ENCODE measurements at regions not wholly inside any gene's neighbourhood (a gene's known extent, or its start where the extent isn't known, plus 50 kb on each side); places are given as distances from the start of the nearest gene placed in this dataset.

- no peak for DNase-seq (ENCODE audit: low read depth in 4 of 4, low spot score in 1 of 4)
Measured at GRCh38 chr19:32154418-32154817, 191.0 kb upstream of the ZNF507 start.

DNA sequence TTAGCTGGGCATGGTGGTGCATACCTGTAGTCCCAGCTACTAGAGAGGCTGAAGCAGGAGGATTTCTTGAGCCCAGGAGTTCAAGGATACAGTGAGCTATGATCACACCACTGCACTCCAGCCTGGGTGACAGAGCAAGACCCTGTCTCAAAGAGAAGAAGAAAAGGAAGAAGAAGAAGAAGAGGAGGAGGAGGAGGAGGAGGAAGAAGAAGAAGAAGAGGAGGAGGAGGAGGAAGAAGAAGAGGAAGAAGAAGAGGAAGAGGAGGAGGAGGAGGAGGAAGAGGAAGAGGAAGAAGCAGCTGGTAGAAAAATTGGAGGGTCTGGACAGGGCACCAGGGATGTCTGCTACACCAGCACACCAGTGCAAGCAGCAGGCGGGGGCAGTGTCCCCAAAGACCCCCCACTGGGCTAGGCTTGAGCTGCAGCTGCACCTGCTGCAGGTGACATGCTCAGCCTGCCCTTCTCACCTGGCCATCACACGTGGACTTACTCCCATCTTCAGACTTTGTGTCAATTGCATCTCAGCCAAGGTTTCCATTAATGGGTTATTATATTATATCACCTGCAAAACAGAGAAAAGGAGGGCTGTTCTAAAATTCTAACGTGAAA is 180.9 kb upstream of the ZNF507 start:
- no peak for DNase-seq (ENCODE audit: low read depth in 4 of 4, low spot score in 1 of 4)

- DNase-seq (ENCODE audit: low read depth in 4 of 4, low spot score in 1 of 4): no peak
Measured at GRCh38 chr19:32165141-32165540, 180.3 kb upstream of the ZNF507 start.

- DNase-seq (ENCODE audit: low read depth in 4 of 4, low spot score in 1 of 4): no peak
Measured at GRCh38 chr19:32165750-32166149, 179.7 kb upstream of the ZNF507 start.

DNA sequence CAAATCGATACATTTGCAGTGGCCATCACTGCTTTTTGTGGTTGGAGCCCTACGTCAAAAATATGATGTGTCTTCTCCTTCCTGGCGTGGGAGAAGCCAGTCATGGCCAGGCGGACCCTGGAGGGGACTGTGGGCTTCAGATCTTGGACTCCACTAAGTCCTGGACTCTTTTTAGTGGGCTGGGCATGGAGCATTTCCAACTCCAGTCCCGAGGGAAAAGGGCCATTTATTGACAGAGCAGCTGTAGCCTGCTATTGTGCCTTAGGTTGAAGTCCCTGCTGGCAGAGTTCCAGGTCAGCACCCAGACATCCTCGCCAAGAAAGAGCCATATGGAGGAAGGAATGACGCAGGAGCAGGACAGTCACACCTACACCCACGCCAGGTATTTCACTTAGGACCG is 179.2 kb upstream of the ZNF507 start:
- no peak for DNase-seq (ENCODE audit: low read depth in 4 of 4, low spot score in 1 of 4)

- DNase-seq (ENCODE audit: low read depth in 4 of 4, low spot score in 1 of 4): no peak
Measured at GRCh38 chr19:32168111-32168510, 177.3 kb upstream of the ZNF507 start.

DNA sequence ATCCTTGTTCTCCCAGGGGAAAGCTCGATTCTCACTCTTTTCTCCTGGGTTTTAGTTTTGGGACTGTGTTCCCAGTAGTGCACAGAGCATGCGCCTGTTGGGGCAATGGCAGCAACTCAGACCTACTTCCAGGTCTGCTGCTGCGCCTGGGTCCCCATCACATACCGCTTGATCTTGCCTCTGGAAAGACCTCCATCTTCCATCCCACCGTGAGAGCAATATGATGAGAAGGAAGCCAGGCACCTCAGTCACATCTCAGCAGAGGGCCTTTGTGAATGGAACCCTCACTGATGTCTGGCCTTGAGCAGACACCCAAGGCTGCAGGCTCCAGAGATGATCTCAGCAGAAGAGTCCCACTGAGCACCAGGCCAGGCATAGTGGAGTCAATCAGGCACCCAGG is 176.8 kb upstream of the ZNF507 start:
- no peak for DNase-seq (ENCODE audit: low read depth in 4 of 4, low spot score in 1 of 4)

DNA sequence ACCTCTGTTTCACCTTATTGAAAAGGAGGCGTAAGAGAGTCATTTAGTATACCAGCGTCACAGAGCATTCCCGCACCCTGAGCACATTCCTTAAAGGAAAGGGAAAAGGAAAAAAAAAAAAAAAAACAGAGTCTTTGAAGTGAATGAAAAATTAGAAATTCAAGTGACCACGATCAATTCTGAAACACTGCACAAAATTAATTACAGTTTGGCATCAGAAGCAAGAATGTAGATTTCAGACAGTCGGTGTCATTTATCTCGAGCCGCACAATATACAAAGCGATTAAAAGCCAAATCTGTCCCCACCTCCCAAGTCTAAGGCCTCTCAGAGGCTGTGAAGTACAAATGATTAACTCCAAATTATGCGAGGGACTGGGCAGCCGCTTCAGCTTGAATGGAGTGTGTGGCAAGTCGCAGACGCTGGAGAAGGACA is 173.7 kb upstream of the ZNF507 start:
- no peak for DNase-seq (ENCODE audit: low read depth in 4 of 4, low spot score in 1 of 4)

GRCh38 chr19:32172566-32173160 is 172.7 kb upstream of the ZNF507 start:
- no peak for DNase-seq (ENCODE audit: low read depth in 4 of 4, low spot score in 1 of 4)

DNA sequence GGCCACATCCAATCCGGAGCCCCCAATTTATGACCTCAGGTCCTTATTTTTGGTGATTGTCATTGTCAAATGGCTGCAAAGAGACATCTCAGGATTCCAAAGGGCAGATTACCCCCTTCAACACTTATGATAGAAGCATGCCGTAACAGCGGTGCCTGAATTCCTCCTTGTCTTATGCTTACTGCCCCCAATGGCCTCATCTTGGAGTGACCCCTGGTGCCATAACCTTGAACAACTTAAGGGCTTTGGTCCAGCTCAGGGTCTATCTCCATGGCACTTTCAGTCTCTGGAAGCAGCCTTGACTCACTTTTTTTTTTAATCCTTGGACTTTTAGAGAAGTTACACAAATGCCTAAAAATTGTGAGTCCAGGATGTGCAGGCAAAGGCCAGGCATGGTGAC is 171.6 kb upstream of the ZNF507 start:
- no peak for DNase-seq (ENCODE audit: low read depth in 4 of 4, low spot score in 1 of 4)

DNA sequence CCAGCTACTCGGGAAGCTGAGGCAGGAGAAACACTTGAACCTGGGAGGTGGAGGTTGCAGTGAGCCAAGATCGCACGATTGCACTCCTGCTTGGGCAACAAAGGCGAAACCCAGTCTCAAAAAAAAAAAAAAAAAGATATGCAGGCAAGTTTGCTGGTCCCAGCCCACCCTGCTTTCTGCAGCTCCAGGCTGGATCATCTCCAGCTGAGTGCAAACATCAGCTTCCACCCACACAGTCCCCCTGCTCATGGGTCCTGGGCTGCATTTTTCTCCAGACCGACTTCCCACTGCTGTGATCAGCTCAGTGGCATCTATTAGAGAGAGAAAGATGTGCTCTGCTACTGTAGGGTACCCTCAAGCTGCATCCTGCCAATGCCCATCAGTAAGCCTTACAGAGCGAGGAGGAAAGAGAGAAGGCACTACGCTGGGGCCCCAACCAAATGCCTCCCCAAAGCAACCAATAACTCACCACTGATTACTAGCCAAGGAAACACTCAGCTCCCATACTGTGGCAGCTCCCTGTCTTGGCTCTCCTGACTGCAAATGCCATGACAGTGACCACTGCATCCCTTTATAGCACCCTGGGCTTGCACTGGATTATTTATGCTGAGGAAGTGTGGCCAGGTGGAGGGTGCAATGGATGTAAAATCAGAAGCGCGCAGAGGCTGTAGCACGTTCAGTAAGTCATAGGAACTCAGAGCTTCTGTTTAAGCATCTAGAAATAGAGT is 170.9 kb upstream of the ZNF507 start:
- DNase-seq (ENCODE audit: low read depth in 4 of 4, low spot score in 1 of 4): no peak

- no peak for DNase-seq (ENCODE audit: low read depth in 4 of 4, low spot score in 1 of 4)
Measured at GRCh38 chr19:32176591-32176990, 168.8 kb upstream of the ZNF507 start.

DNA sequence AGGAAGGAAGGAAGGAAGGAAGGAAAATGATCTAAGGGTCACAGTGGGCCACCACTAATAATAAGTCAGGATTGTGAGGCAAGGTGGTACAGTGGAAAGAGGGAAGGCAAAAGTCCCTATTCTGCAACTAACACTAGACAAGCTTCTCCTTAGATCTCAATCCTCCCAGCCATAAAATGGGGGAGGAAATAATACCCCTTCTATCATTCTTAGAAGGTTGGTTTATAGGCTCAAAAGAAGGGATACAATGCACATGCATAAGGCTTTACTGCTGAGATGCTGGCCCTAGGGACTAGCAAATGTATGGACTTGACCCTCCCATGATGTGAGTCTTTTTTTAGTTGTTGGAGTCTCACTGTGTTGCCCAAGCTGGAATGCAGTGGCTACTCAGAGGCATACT is 167.7 kb upstream of the ZNF507 start:
- no peak for DNase-seq (ENCODE audit: low read depth in 4 of 4, low spot score in 1 of 4)

- DNase-seq (ENCODE audit: low read depth in 4 of 4, low spot score in 1 of 4): no peak
Measured at GRCh38 chr19:32178401-32178800, 167.0 kb upstream of the ZNF507 start.

- no peak for DNase-seq (ENCODE audit: low read depth in 4 of 4, low spot score in 1 of 4)
Measured at GRCh38 chr19:32178956-32179355, 166.5 kb upstream of the ZNF507 start.

GRCh38 chr19:32181216-32181920 is 164.0 kb upstream of the ZNF507 start:
- DNase-seq (ENCODE audit: low read depth in 4 of 4, low spot score in 1 of 4): no peak

GRCh38 chr19:32186542-32187330 is 158.7 kb upstream of the ZNF507 start:
- no peak for DNase-seq (ENCODE audit: low read depth in 4 of 4, low spot score in 1 of 4)

GRCh38 chr19:32188921-32189320 is 156.5 kb upstream of the ZNF507 start:
- no peak for DNase-seq (ENCODE audit: low read depth in 4 of 4, low spot score in 1 of 4)

DNA sequence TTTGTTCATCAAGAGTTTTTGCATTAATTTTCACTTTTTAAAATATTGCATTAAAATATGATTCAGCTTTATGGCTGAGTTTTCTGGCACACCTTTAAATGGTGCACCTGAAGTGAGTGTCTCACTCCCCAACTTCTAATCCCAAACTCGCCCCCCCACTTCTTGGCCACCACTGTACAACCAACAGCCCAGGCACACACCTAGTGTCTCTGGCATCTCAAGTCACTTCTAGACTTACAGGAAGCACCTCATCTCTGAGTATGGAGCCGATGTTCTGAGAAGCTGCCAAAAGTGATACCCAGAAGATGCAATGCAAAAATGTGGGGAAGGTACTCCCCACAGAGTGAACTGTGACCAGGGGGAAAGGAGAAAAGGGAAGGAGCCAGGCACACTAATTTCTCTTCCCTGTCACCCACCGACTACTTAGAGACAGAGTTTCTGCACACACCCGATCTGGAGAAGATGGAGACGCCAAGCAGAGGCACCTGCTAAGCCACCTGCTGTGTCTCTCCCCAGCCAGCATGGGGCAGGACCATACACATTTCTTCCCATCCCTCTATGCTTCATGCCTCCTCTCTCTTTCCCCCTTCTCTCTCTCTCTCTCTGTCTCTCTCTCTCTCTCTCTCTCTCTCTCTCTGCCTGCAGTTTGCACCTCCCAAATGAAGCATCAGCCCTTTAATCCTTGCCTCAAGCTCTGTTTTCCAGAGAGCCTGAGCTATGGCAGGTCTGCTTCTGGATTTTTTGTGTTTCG is 155.3 kb upstream of the ZNF507 start:
- DNase-seq (ENCODE audit: low read depth in 4 of 4, low spot score in 1 of 4): no peak

GRCh38 chr19:32191921-32192320 is 153.5 kb upstream of the ZNF507 start:
- DNase-seq (ENCODE audit: low read depth in 4 of 4, low spot score in 1 of 4): no peak

All from stimulated activated CD4-positive, alpha-beta T cell treated with anti-CD3 and anti-CD28 coated beads, Interleukin-1b, Interleukin-23, amount 100 ng/mL, for 24 hours (primary cell).